Heart left ventricle (tissue), 16 donors: ENCODE measurements at regions not wholly inside any gene's neighbourhood (a gene's known extent, or its start where the extent isn't known, plus 50 kb on each side); places are given as distances from the start of the nearest gene placed in this dataset.
A peak's percentile ranks its signal among the peaks of the same experiment; 100 is the strongest.

Experiments used
- ATAC-seq, 4 donors: fragments of 200-7000 bp; cut with Tn5 transposase; one replicate each; pipeline ENCODE4 v1.9.1; 2020 to 2022; ENCODE audit warnings: moderate library complexity in 4 of 4, mild to moderate bottlenecking in 3 of 4, moderate number of reproducible peaks in 1 of 4
- DNase-seq, 5 donors: peaks; one replicate each; pipeline ENCODE4 v3.0.0-alpha.2; 2020
- H3K27ac ChIP-seq, 12 donors: fragments of 200-600 bp; sonication (generic) in 4 of 12; one replicate each; pipeline versions ENCODE4 v1.5.0 to v1.8.0; 2016 to 2022; ENCODE audit warnings: mild to moderate bottlenecking in 2 of 12
- H3K27me3 ChIP-seq, 9 donors: fragments of 200-600 bp; sonication (generic) in 2 of 9; one replicate each; pipeline versions ENCODE4 v1.5.1 to v1.8.0; 2016 to 2022; ENCODE audit warnings: mild to moderate bottlenecking in 3 of 9
- H3K36me3 ChIP-seq, 9 donors: fragments of 200-600 bp; sonication (generic) in 2 of 9; one replicate each; pipeline versions ENCODE4 v1.5.0 to v1.8.0; 2018 to 2022; ENCODE audit warnings: mild to moderate bottlenecking in 2 of 9
- H3K4me1 ChIP-seq, 12 donors: fragments of 200-600 bp; sonication (generic) in 4 of 12; one replicate each; pipeline versions ENCODE4 v1.5.0 to v1.8.0; 2016 to 2022; ENCODE audit warnings: mild to moderate bottlenecking in 3 of 12
- H3K4me3 ChIP-seq, 12 donors: fragments of 200-600 bp; sonication (generic) in 4 of 12; one replicate each; pipeline versions ENCODE4 v1.5.0 to v1.8.0; 2017 to 2022; ENCODE audit warnings: mild to moderate bottlenecking in 9 of 12, moderate library complexity in 4 of 12
- H3K9me3 ChIP-seq, 12 donors: fragments of 200-600 bp; sonication (generic) in 4 of 12; one replicate each; pipeline versions ENCODE4 v1.5.0 to v1.8.0; 2016 to 2022; ENCODE audit warnings: mild to moderate bottlenecking in 1 of 12
- CTCF ChIP-seq, 12 donors: fragments of 200-600 bp; sonication (generic) in 4 of 12; IDR thresholded peaks; one replicate each; pipeline versions ENCODE4 v1.5.0 to v1.8.0; 2018 to 2022; ENCODE audit warnings: antibody characterized with exemption in 12 of 12, mild to moderate bottlenecking in 5 of 12
- POLR2A ChIP-seq, 2 donors: fragments of 450-650 bp; IDR thresholded peaks; one replicate each; pipeline ENCODE4 v1.6.1; 2017; ENCODE audit warnings: antibody characterized with exemption in 2 of 2, mild to moderate bottlenecking in 2 of 2, moderate library complexity in 2 of 2
- WGBS, 4 donors: extraction: QIAGEN DNeasy Blood & Tissue Kit in 2 of 4; methylation state at CpG; one replicate each; pipeline versions ENCODE4 v1.1.5 to v1.1.7; 2013 to 2018; 5-methylcytosine and 5-hydroxymethylcytosine counted together
- intact Hi-C, 10 donors: fragments of 100-400 bp; cut with DNase I; formaldehyde crosslinking; loops; one replicate each; pipeline versions ENCODE4 v1.11.1 to v1.14.2; 2022
- donor health status: ischemic (EF 13 %, LVEDD 7.1; RV severe dilation, severe dysfunction).
- donor health status: healthy with polysubstance abuse.
- donor health status: DM: no; HTN: yes; CAD: no.
- donor health status: DM: no; HTN: no; CAD: no.
- donor health status: ischemic (EF 25% LVEDD 6.9; RV normal size, moderate dysfunction).
- donor health status: ischemic (EF 25% LVEDD 5.7; RV mildly dilated, moderate dysfunction).
- donor health status: healthy.
- donor health status: DM: yes; HTN: yes; CAD: no.
- donor health status: ischemic (EF 35%, LVEDD 5.7; RV mildly dilated, moderate dysfunction).
- donor health status: nonischemic (EF 11% LVEDD 7.7; RV severe dilation, severe dysfunction).
- donor health status: DM: yes; HTN: yes; CAD: no.
- donor health status: PGD.
- donor health status: ischemic (EF 29% LVEDD 5.4; RV normal size, mild dysfunction).
- donor health status: nonischemic (EF 23%, LVEDD 6.1; RV moderate dilation, normal function).

GRCh38 chr13:42707048-42707447, 74.3 kb upstream of the FAM216B start:
- 85 to 89% (median 86%) methylated on average over 4 of the region's 4 CpGs for WGBS, 4 donors

GRCh38 chr13:42707586-42707985, 73.8 kb upstream of the FAM216B start:
- WGBS, 4 donors, result 78 to 82% (median 82%) methylated on average over 4 of the region's 4 CpGs
- TF ChIP-seq POLR2A (IDR thresholded peaks at IDR 0.05) (no peak), CTCF (IDR thresholded peaks at IDR 0.05) (no peak)
- Histone ChIP-seq H3K27ac (peak overlapping the region in 7 of 12 donors; percentile 1 to 60 (median 42)), H3K27me3 (no peaks in the 10 kb centered on the region), H3K9me3 (no peaks in the 10 kb centered on the region), H3K4me1 (peaks cover 0 to 17% (median 3%) of the 10 kb centered on the region in 12 donors), H3K36me3 (no peaks in the 10 kb centered on the region), H3K4me3 (no peak overlapping the region)
- intact Hi-C loops, result loop anchor here in 1 of 10 donors (5.0 kb wide), 1 partner anchor 40 kb away; no protein-coding TSS in a partner anchor
- DNase-seq (no peak), ATAC-seq (peak in 1 of 4 donors; percentile 40)

More at GRCh38 chr13:42707048-42707447, 74.3 kb upstream of the FAM216B start:
- Histone ChIP-seq H3K36me3 (no peaks in the 10 kb centered on the region), H3K4me1 (peaks cover 0 to 18% (median 3%) of the 10 kb centered on the region in 12 donors), H3K4me3 (no peak overlapping the region), H3K27me3 (no peaks in the 10 kb centered on the region), H3K27ac (peak overlapping the region in 2 of 12 donors; percentile 27 to 60), H3K9me3 (no peaks in the 10 kb centered on the region)
- DNase-seq, result no peak
- ATAC-seq, result no peak
- intact Hi-C loops, result loop anchor here in 1 of 10 donors (5.0 kb wide), 1 partner anchor 40 kb away; no protein-coding TSS in a partner anchor
- no peak for TF ChIP-seq POLR2A (IDR thresholded peaks at IDR 0.05)
- no peak for TF ChIP-seq CTCF (IDR thresholded peaks at IDR 0.05)

GRCh38 chr13:42708391-42708790, 73.0 kb upstream of the FAM216B start:
- Histone ChIP-seq H3K27ac (peak overlapping the region in 9 of 12 donors; percentile 1 to 60 (median 42)), H3K4me3 (no peak overlapping the region), H3K27me3 (no peaks in the 10 kb centered on the region), H3K36me3 (no peaks in the 10 kb centered on the region), H3K4me1 (peaks cover 0 to 17% (median 1%) of the 10 kb centered on the region in 12 donors), H3K9me3 (no peaks in the 10 kb centered on the region)
- 50 to 64% (median 59%) methylated on average over 4 of the region's 4 CpGs for WGBS, 4 donors
- peak; percentile 65 to 88 (median 78) for ATAC-seq
- intact Hi-C loops, result loop anchor here in 1 of 10 donors (5.0 kb wide), 1 partner anchor 39 kb away; no protein-coding TSS in a partner anchor
- DNase-seq, result peak in 1 of 5 donors; percentile 30
- TF ChIP-seq CTCF (IDR thresholded peaks at IDR 0.05) (no peak), POLR2A (IDR thresholded peaks at IDR 0.05) (no peak)

GRCh38 chr13:42709276-42709675, 72.1 kb upstream of the FAM216B start:
- Histone ChIP-seq H3K36me3 (no peaks in the 10 kb centered on the region), H3K9me3 (no peaks in the 10 kb centered on the region), H3K4me1 (peaks cover 0 to 17% (median 1%) of the 10 kb centered on the region in 12 donors), H3K27ac (peak overlapping the region in 2 of 12 donors; percentile 47 to 52), H3K4me3 (no peak overlapping the region), H3K27me3 (no peaks in the 10 kb centered on the region)
- no peak for TF ChIP-seq POLR2A (IDR thresholded peaks at IDR 0.05)
- TF ChIP-seq CTCF (IDR thresholded peaks at IDR 0.05), result no peak
- WGBS, 4 donors, result 64 to 74% (median 73%) methylated on average over 2 of the region's 2 CpGs
- intact Hi-C loops, result loop anchor here in 1 of 10 donors (5.0 kb wide), 1 partner anchor 38 kb away; no protein-coding TSS in a partner anchor
- ATAC-seq (no peak), DNase-seq (no peak)
